GM18909 (cell line): ENCODE measurements at regions not wholly inside any gene's neighbourhood (a gene's known extent, or its start where the extent isn't known, plus 50 kb on each side); places are given as distances from the start of the nearest gene placed in this dataset.
A peak's percentile ranks its signal among the peaks of the same experiment; 100 is the strongest.
"Not testable (repeated sequence)": the region's sequence is repeated elsewhere in the genome, so short reads cannot be mapped to it uniquely, and the experiment has no call there.

ENCODE experiments used
- ATAC-seq: cut with Tn5 transposase; IDR thresholded peaks from one replicate; pipeline ENCODE4 v1.9.1; 2021; ENCODE audit warnings: mild to moderate bottlenecking; ENCODE audit not compliant: unreplicated experiment, poor library complexity

- no peak for ATAC-seq
Measured at GRCh38 chr4:11069581-11070211, 359.0 kb downstream of the HS3ST1 start.

DNA sequence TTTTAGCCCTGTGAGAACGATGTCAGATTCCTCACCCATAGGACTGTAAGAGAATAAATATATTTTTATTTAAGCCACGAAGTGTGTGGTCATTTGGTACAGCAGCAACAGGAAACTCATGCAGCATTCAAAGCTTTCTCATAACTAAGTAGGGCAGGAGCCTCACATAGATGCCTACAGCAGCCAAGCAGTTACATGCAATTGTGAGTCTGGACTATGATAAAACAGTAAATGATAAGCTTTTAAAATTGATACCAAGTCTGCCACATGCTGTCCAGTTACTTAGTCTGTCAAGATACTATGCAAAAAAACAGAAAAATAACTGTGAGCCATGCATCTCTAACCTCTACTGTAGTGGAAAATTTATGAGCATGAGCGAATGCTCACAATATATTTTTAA, 359.6 kb downstream of the HS3ST1 start:
- ATAC-seq, result no peak

- ATAC-seq, result not testable (repeated sequence)
Measured at GRCh38 chr4:11066584-11066983, 362.1 kb downstream of the HS3ST1 start.

DNA sequence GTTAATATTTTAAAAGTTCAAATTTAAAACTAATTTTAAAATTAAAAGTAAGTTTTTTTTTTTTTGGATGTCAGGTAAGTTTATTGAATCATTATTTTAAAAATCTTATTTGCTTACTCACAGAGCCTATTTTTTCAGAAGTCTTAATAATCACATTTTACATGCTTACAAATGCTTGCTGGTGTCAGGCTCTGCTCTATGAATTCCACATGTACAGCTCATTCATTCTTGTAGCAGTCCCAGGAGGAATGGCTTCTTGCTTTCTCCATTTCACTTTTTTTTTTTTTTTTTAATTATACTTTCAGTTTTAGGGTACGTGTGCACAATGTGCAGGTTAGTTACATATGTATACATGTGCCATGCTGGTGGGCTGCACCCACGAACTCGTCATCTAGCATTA, 368.1 kb downstream of the HS3ST1 start:
- ATAC-seq, result not testable (repeated sequence)

- ATAC-seq, result not testable (repeated sequence)
Measured at GRCh38 chr4:11054937-11055336, 370.4 kb upstream of the CLNK start.

GRCh38 chr4:11053601-11054220, 369.1 kb upstream of the CLNK start:
- ATAC-seq, result no peak

DNA sequence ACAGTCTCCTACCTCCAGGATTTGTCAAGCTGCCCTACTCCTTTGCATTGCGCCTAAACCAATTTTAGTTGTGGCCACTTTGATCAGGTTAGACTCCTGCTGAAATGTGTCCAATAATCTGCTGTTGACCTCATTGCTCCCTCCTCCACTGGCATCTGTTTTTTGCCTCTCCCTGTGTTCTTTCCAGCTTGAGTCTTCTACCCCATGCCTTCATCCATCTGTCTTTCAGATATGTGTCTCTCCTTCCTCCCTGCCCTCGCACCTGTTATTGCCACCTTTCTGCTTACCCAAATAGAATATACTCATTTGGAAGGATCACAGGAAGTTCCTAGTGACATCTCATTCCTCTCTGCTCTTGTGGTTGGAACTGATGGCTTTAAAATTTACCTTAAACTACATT, 366.6 kb upstream of the CLNK start:
- ATAC-seq, result no peak

- no peak for ATAC-seq
Measured at GRCh38 chr4:11050766-11051165, 366.2 kb upstream of the CLNK start.

DNA sequence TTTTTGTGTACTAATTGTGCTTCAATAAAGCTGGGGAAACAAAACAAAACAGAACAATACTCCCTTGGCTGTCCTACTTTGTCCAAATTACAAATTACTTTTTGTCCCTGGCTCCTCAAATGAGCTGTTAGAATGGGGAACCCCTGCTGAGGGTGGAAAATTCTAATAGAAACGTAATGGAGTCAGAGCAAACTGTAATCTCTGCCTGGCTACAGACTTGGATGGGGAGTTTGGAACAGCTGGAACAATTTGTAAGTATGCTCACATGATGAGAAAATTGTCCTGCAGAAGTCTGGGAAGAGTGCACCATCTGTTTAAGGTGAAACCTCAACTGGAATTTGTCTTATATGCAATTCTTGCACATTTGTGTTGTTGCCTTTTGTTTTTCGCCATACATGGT, 364.4 kb upstream of the CLNK start:
- no peak for ATAC-seq

GRCh38 chr4:11042760-11043159, 358.2 kb upstream of the CLNK start:
- ATAC-seq, result peak; percentile 73

GRCh38 chr4:11039634-11040131, 355.1 kb upstream of the CLNK start:
- ATAC-seq, result no peak

DNA sequence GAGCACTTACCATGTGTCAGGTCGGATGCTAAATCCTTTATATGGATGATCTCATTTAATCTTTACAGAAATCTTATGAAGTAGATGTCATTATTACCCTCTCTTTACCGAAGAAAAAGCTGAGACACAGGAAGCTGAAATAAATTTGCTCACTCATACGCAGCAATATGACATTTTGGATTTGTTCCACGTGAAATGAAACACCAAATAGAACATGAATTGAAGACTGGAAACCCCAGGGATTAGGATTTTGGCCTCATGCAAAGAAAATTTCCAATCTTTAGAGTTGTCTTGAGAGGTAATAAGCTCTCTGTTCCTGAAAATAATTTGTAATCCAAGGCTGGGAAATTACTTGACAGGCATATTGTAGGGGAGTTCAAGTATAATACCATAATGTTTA, 354.4 kb upstream of the CLNK start:
- no peak for ATAC-seq

DNA sequence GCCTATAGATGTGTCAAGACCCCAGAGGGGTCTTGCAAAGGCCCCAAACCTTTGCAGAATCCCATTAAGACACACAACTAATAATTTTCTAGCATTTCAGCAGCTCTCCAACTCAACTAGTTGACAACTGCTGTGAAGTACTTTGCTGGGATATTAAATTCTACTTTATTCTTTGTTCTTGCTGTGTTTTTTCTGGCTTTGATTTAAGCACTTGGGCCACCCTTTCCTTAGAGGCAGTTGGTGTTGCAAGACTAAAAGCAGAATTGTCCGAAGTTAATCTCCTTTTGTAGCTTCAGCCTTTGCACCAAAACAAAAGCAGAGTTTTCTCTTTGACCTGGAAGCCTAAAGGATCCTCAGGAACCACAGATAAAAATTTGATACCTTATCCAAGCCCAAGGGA, 353.1 kb upstream of the CLNK start:
- no peak for ATAC-seq

- ATAC-seq, result no peak
Measured at GRCh38 chr4:11028334-11028733, 343.8 kb upstream of the CLNK start.

GRCh38 chr4:11021333-11021732, 336.8 kb upstream of the CLNK start:
- ATAC-seq, result no peak

- ATAC-seq, result no peak
Measured at GRCh38 chr4:11019451-11020240, 335.1 kb upstream of the CLNK start.

DNA sequence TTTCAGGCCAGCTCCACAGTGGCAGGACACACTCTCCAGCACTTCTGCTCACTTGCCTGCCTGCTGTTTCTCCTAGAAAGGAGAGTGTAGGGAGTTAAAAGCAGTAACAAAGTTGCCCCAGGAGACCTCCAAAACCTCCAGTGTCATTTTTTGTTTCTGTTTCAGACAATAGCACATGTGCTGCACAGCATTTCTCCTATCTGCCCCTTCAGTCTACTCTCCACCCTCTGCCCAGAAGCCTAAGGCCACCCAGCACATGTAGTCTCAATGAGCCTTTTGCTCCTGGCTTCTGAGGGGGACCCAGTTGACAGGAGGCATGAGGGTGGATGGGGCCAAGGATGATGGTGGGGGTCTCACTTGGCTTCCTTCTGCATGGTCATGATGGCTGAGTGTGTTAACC, 329.6 kb upstream of the CLNK start:
- no peak for ATAC-seq

GRCh38 chr4:11013094-11013664, 328.6 kb upstream of the CLNK start:
- no peak for ATAC-seq

- no peak for ATAC-seq
Measured at GRCh38 chr4:11011249-11011648, 326.7 kb upstream of the CLNK start.

- ATAC-seq, result no peak
Measured at GRCh38 chr4:11010624-11011023, 326.1 kb upstream of the CLNK start.

DNA sequence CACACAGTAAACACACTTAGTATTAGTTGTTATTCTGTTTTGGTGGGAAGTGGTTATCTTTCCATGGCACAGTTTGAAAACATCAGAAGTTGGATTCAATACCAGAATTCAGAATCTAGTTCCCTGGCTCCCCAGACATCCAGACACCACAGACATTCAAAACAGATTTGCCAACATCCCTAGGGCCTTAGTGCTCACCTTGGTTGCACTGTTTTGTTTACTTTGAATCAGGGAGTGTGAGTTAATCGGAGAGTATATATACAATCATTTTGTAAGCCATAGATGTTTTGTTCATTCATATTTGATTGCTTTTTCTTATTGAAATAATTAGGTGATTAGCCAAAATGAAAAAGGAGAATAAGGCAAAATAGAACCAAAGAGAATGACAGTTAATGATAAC, 324.7 kb upstream of the CLNK start:
- no peak for ATAC-seq
